CD14-positive monocyte (primary cell): ENCODE measurements at regions not wholly inside any gene's neighbourhood (a gene's known extent, or its start where the extent isn't known, plus 50 kb on each side); places are given as distances from the start of the nearest gene placed in this dataset.

Source experiments
- DNase-seq, 3 donors: peaks; one replicate each; pipeline ENCODE4 v3.0.0-alpha.2; 2011 to 2022
- H2AFZ ChIP-seq: 2 replicates; pipeline ENCODE4 v1.6.0; 2012; ENCODE audit warnings: mild to moderate bottlenecking, low read depth, low read length, inconsistent platforms; ENCODE audit not compliant: insufficient read depth, poor library complexity, severe bottlenecking
- H3K27ac ChIP-seq, 2 donors: 1 replicate in 1 of 2; 2 replicates in 1 of 2; pipeline ENCODE4 v1.5.1; 2012 to 2013; ENCODE audit warnings: low read length in 2 of 2, control low read depth in 1 of 2, inconsistent platforms in 1 of 2, low read depth in 1 of 2, mild to moderate bottlenecking in 1 of 2
- H3K27me3 ChIP-seq, 2 donors: one replicate each; pipeline versions ENCODE4 v1.6.0 to v1.6.1; 2011 to 2013; ENCODE audit warnings: low read length in 2 of 2; ENCODE audit not compliant: control insufficient read depth in 2 of 2, insufficient read depth in 2 of 2
- H3K36me3 ChIP-seq, 2 donors: replicated peaks in 1 of 2; 1 replicate in 1 of 2; 2 replicates in 1 of 2; pipeline versions ENCODE4 v1.5.1 to v1.6.1; 2012 to 2013; ENCODE audit warnings: low read length in 2 of 2, control low read depth in 1 of 2, inconsistent platforms in 1 of 2, mild to moderate bottlenecking in 1 of 2; ENCODE audit not compliant: insufficient read depth in 2 of 2, control insufficient read depth in 1 of 2
- H3K4me1 ChIP-seq, 2 donors: 1 replicate in 1 of 2; 2 replicates in 1 of 2; pipeline versions ENCODE4 v1.5.1 to v1.6.1; 2012 to 2013; ENCODE audit warnings: low read length in 2 of 2, control low read depth in 1 of 2, inconsistent platforms in 1 of 2, mild to moderate bottlenecking in 1 of 2, moderate library complexity in 1 of 2; ENCODE audit not compliant: insufficient read depth in 2 of 2, control insufficient read depth in 1 of 2
- H3K4me2 ChIP-seq: replicated peaks from 2 replicates; pipeline ENCODE3; 2012; ENCODE audit warnings: low read length, moderate library complexity, mild to moderate bottlenecking; ENCODE audit not compliant: poor library complexity, severe bottlenecking; ENCODE audit errors: extremely low read depth
- H3K4me3 ChIP-seq, 3 experiments: fragments of 200-600 bp in 1 of 3; sonication (generic) in 1 of 3; replicated peaks in 1 of 3; 1 replicate in 2 of 3; 2 replicates in 1 of 3; pipeline ENCODE4 v1.5.1; 2011 to 2013; ENCODE audit warnings: low read length in 3 of 3, mild to moderate bottlenecking in 3 of 3, control low read depth in 2 of 3, low read depth in 2 of 3, inconsistent platforms in 1 of 3, moderate library complexity in 1 of 3
- H3K79me2 ChIP-seq: 2 replicates; pipeline ENCODE4 v1.6.0; 2012; ENCODE audit warnings: mild to moderate bottlenecking, control low read depth, inconsistent platforms, low read length, moderate library complexity; ENCODE audit not compliant: insufficient read depth
- H3K9ac ChIP-seq: 2 replicates; pipeline ENCODE4 v1.6.0; 2017; ENCODE audit warnings: low read length, mild to moderate bottlenecking; ENCODE audit not compliant: insufficient read depth, poor library complexity, severe bottlenecking
- H3K9me3 ChIP-seq, 2 donors: replicated peaks in 1 of 2; 1 replicate in 1 of 2; 2 replicates in 1 of 2; pipeline versions ENCODE4 v1.5.1 to v1.6.1; 2012 to 2013; ENCODE audit warnings: low read length in 2 of 2, control low read depth in 1 of 2; ENCODE audit not compliant: control insufficient read depth in 1 of 2, insufficient read depth in 1 of 2
- H4K20me1 ChIP-seq: 2 replicates; pipeline ENCODE4 v1.6.0; 2012; ENCODE audit warnings: mild to moderate bottlenecking, low read length, control low read depth, moderate library complexity; ENCODE audit not compliant: insufficient read depth
- H3K27ac Mint-ChIP-seq, 7 donors: one replicate each; pipeline ENCODE4 v1.8.0; 2020; ENCODE audit warnings: mild to moderate bottlenecking in 7 of 7, mixed read lengths in 7 of 7, moderate library complexity in 6 of 7, inconsistent platforms in 2 of 7
- H3K27me3 Mint-ChIP-seq, 3 donors: one replicate each; pipeline ENCODE4 v1.8.0; 2021 to 2022; ENCODE audit warnings: low read depth in 3 of 3, mild to moderate bottlenecking in 3 of 3, mixed read lengths in 3 of 3, moderate library complexity in 3 of 3, inconsistent platforms in 1 of 3
- H3K36me3 Mint-ChIP-seq, 2 donors: one replicate each; pipeline ENCODE4 v1.8.0; 2020; ENCODE audit warnings: mixed read lengths in 2 of 2, inconsistent platforms in 1 of 2, mild to moderate bottlenecking in 1 of 2
- H3K4me1 Mint-ChIP-seq: one replicate; pipeline ENCODE4 v1.8.0; 2020; ENCODE audit warnings: mild to moderate bottlenecking, mixed read lengths
- H3K4me3 Mint-ChIP-seq, 2 donors: one replicate each; pipeline ENCODE4 v1.8.0; 2020; ENCODE audit warnings: mild to moderate bottlenecking in 2 of 2, mixed read lengths in 2 of 2, moderate library complexity in 1 of 2
- H3K9me3 Mint-ChIP-seq, 7 donors: one replicate each; pipeline ENCODE4 v1.8.0; 2020 to 2022; ENCODE audit warnings: mixed read lengths in 7 of 7, mild to moderate bottlenecking in 6 of 7, moderate library complexity in 6 of 7, inconsistent platforms in 2 of 7
- WGBS: methylation state at CpG from one replicate; pipeline ENCODE4 v1.1.5; 2013; ENCODE audit warnings: missing lambda C conversion rate; ENCODE audit not compliant: insufficient coverage; 5-methylcytosine and 5-hydroxymethylcytosine counted together
- intact Hi-C, 2 donors: fragments of 100-400 bp; cut with micrococcal nuclease; formaldehyde crosslinking; loops; one replicate each; pipeline versions ENCODE4 v1.15.0 to v1.15.1; 2023
- TF ChIP-seq, protein P1 (sequence below): fragments of 200-600 bp; IDR thresholded peaks from one replicate; pipeline ENCODE4 v1.8.0; 2022; ENCODE audit warnings: antibody characterized with exemption, mild to moderate bottlenecking

DNA sequence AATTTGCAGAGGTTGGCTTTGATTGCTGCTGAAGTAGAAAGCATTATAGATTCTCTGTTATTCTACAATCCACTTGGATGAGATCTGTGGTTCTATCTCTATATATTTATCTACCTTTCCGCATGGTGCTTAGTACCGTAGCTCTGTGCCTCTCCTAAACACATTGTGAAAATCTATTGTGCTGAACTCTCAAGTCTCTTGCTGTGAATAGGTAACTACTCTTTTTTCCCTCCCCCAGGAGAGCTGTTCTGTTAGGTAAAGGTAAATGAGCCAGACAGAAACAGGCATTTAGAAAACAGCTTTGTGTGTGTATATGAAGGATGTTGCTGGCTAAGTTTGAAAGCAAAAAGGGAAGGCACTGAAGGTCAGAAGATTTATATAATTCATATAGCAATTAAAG lies 112.6 kb downstream of the BRMS1L start:
- TF ChIP-seq, protein P1, sequence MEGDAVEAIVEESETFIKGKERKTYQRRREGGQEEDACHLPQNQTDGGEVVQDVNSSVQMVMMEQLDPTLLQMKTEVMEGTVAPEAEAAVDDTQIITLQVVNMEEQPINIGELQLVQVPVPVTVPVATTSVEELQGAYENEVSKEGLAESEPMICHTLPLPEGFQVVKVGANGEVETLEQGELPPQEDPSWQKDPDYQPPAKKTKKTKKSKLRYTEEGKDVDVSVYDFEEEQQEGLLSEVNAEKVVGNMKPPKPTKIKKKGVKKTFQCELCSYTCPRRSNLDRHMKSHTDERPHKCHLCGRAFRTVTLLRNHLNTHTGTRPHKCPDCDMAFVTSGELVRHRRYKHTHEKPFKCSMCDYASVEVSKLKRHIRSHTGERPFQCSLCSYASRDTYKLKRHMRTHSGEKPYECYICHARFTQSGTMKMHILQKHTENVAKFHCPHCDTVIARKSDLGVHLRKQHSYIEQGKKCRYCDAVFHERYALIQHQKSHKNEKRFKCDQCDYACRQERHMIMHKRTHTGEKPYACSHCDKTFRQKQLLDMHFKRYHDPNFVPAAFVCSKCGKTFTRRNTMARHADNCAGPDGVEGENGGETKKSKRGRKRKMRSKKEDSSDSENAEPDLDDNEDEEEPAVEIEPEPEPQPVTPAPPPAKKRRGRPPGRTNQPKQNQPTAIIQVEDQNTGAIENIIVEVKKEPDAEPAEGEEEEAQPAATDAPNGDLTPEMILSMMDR = no peak
- Histone ChIP-seq H3K27ac (no peak overlapping the region), H3K4me1 (no peaks in the 10 kb centered on the region), H3K4me2 (no peak overlapping the region), H3K9me3 (no peaks in the 10 kb centered on the region), H3K4me3 (no peak overlapping the region), H3K27me3 (peaks cover 0 to 3% of the 10 kb centered on the region in 2 donors), H4K20me1 (no peaks in the 10 kb centered on the region), H3K36me3 (no peaks in the 10 kb centered on the region), H3K79me2 (no peaks in the 10 kb centered on the region), H3K9ac (no peak overlapping the region), H2AFZ (no peak overlapping the region)
- no peaks in the 10 kb centered on the region for H3K9me3 Mint-ChIP-seq
- peaks cover 4 to 5% (median 5%) of the 10 kb centered on the region in 3 donors for H3K27me3 Mint-ChIP-seq
- WGBS = no CpG with 5 or more reads among the region's 2 CpGs
- DNase-seq = no peak
- no peaks in the 10 kb centered on the region for H3K36me3 Mint-ChIP-seq
- no peak overlapping the region for H3K4me3 Mint-ChIP-seq
- H3K4me1 Mint-ChIP-seq = no peaks in the 10 kb centered on the region
- intact Hi-C loops = no loop called here
- H3K27ac Mint-ChIP-seq = no peak overlapping the region

DNA sequence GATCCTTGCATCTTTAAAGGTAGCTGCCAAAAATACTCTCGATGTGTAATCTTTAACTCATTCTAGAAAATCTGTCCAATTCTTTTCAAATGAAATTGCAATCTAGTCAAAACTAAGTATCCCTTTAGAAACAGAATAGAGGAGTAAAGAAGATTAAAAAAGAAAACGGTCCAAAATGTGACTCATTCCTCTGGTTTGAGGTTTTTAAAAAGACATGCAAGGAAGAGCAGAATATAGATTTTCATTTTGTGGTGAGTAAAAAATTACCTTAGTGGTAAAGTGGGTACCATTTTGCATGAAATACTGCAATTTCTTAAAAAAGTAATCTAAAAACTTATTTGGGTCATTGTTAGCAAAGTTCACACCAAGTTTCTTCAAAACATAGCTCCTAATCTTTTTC lies 108.4 kb downstream of the BRMS1L start:
- Mint-ChIP-seq H3K36me3 (no peaks in the 10 kb centered on the region), H3K4me1 (no peaks in the 10 kb centered on the region), H3K27me3 (peaks cover 4 to 10% (median 8%) of the 10 kb centered on the region in 3 donors), H3K4me3 (no peak overlapping the region), H3K27ac (no peak overlapping the region), H3K9me3 (peaks cover 0 to 2% (median 0%) of the 10 kb centered on the region in 7 donors)
- no peak overlapping the region for H3K4me3 ChIP-seq
- no peak overlapping the region for H3K4me2 ChIP-seq
- intact Hi-C loops = no loop called here
- no peak for DNase-seq
- no CpG with 5 or more reads among the region's 2 CpGs for WGBS
- H3K9me3 ChIP-seq = no peaks in the 10 kb centered on the region
- no peak overlapping the region for H3K27ac ChIP-seq
- H3K27me3 ChIP-seq = no peaks in the 10 kb centered on the region
- no peaks in the 10 kb centered on the region for H3K4me1 ChIP-seq
- no peaks in the 10 kb centered on the region for H4K20me1 ChIP-seq
- H2AFZ ChIP-seq = no peak overlapping the region
- H3K9ac ChIP-seq = no peak overlapping the region
- H3K36me3 ChIP-seq = no peaks in the 10 kb centered on the region
- TF ChIP-seq, protein P1 = no peak
- no peaks in the 10 kb centered on the region for H3K79me2 ChIP-seq
